HG03045 (cell line): ENCODE measurements at regions not wholly inside any gene's neighbourhood (a gene's known extent, or its start where the extent isn't known, plus 50 kb on each side); places are given as distances from the start of the nearest gene placed in this dataset.

ENCODE experiments used
- ATAC-seq: cut with Tn5 transposase; IDR thresholded peaks from one replicate; pipeline ENCODE4 v1.9.1; 2021; ENCODE audit warnings: mild to moderate bottlenecking, moderate library complexity; ENCODE audit not compliant: unreplicated experiment

- ATAC-seq: no peak
These were observed 116.1 kb downstream of the FAM43A start for GRCh38 chr3:194801461-194802432.

- ATAC-seq: no peak
These were observed 119.1 kb downstream of the FAM43A start for GRCh38 chr3:194804796-194805195.

GRCh38 chr3:194805546-194805945 lies 119.9 kb downstream of the FAM43A start:
- ATAC-seq: no peak

- no peak for ATAC-seq
These were observed 121.4 kb downstream of the FAM43A start for GRCh38 chr3:194806991-194807630.

- ATAC-seq: no peak
These were observed 123.0 kb downstream of the FAM43A start for GRCh38 chr3:194808640-194809097.

GRCh38 chr3:194809382-194809781 lies 123.7 kb downstream of the FAM43A start:
- no peak for ATAC-seq

GRCh38 chr3:194810076-194810475 lies 124.4 kb downstream of the FAM43A start:
- ATAC-seq: no peak

GRCh38 chr3:194811118-194811517 lies 125.4 kb downstream of the FAM43A start:
- ATAC-seq: no peak

- no peak for ATAC-seq
These were observed 126.5 kb downstream of the FAM43A start for GRCh38 chr3:194812176-194812575.

- no peak for ATAC-seq
These were observed 129.2 kb downstream of the FAM43A start for GRCh38 chr3:194814878-194815357.

- no peak for ATAC-seq
These were observed 131.3 kb downstream of the FAM43A start for GRCh38 chr3:194816748-194817591.

GRCh38 chr3:194817592-194817930 lies 131.9 kb downstream of the FAM43A start:
- no peak for ATAC-seq

GRCh38 chr3:194817936-194818335 lies 132.3 kb downstream of the FAM43A start:
- ATAC-seq: no peak

GRCh38 chr3:194824100-194824499 lies 138.4 kb downstream of the FAM43A start:
- no peak for ATAC-seq

- no peak for ATAC-seq
These were observed 139.0 kb downstream of the FAM43A start for GRCh38 chr3:194824701-194825111.

- no peak for ATAC-seq
These were observed 140.9 kb downstream of the FAM43A start for GRCh38 chr3:194826594-194826993.

GRCh38 chr3:194827486-194827885 lies 141.8 kb downstream of the FAM43A start:
- no peak for ATAC-seq

GRCh38 chr3:194828116-194828515 lies 142.4 kb downstream of the FAM43A start:
- ATAC-seq: no peak

GRCh38 chr3:194828926-194829325 lies 143.2 kb downstream of the FAM43A start:
- ATAC-seq: no peak

GRCh38 chr3:194830401-194830800 lies 144.7 kb downstream of the FAM43A start:
- ATAC-seq: no peak

GRCh38 chr3:194830978-194831377 lies 145.3 kb downstream of the FAM43A start:
- no peak for ATAC-seq
